SK-N-DZ (cell line): ENCODE measurements at regions not wholly inside any gene's neighbourhood (a gene's known extent, or its start where the extent isn't known, plus 50 kb on each side); places are given as distances from the start of the nearest gene placed in this dataset.
"Not testable (repeated sequence)": the region's sequence is repeated elsewhere in the genome, so short reads cannot be mapped to it uniquely, and the experiment has no call there.

Experiments
- DNase-seq: peaks from one replicate; pipeline ENCODE4 v3.0.0-alpha.2; 2015; ENCODE audit warnings: low spot score

DNA sequence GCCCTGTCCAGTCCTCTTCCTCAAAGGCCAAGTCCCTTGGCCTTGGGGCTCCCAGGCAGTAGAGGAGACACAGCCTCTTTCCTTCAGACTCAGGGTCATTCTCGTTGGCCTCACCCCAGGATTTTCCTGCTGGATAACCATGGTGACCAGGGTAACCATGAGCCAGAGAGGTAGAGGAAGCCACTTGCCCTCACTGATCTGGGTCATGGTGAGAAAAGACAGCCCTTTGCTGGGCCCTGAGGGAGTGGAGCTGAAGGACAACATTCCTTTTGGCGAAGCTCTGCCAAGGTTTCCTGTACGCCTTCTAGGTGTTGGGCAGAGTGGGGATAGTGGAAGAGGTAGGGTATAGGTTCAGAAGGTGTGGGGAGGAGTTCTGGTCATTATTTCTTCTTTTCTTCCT lies 53.1 kb upstream of the WNT4 start:
- no peak for DNase-seq

DNA sequence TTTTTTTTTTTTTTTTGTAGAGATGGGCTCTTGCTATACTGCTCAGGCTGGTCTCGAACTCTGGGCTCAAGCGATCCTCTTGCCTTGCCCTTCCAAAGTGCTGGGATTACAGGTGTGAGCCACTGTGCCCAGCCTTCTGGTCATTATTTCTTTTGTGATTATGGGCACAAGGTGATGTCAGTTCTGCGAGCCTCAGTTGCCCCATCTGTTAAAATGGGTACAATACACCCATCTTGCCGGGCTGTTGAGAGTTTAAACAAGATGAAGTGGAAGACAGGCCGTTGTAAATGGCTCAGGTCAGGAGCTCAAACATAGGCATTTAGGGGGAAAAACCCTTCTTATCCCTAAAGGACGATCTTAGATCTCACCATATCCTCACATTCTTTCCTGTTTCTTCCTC lies 53.7 kb upstream of the WNT4 start:
- no peak for DNase-seq

DNA sequence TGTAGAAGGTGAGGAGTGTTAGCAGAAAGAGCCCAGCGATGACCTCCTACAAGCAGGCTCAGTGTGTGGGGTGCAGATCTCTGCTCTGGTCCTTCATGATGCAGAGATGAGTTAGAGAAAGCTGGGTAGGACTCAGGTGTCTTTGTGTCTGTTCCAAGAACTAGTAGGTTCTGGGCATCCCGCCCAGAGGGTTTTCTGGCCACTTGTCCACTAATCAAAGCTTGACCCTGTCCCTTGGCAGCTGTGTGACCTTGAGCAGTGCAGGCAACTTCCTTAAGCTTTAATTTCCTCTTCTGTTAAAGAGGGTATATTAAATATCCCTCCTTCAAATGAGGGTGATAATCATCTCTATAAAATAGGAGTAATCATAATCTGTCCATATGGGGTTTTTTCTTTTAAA lies 54.7 kb upstream of the WNT4 start:
- no peak for DNase-seq

DNA sequence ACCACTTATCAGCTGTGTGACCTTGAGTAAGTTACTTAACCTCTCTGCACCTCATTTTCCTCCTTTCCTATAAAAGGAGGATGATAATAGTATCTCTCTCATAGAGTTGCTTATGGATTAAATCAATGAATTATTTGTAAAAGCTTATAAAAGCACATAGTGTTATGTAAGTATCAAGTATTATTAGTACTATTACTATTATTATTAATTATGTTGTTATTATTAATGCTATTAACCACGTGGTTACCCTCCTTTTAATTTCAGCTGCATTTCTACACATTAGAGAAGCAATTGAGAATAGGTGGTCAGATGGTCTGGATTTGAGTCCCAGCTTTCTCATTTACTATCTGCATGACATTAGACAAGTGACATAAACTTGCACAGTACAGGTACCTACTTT lies 58.1 kb upstream of the WNT4 start:
- no peak for DNase-seq

DNA sequence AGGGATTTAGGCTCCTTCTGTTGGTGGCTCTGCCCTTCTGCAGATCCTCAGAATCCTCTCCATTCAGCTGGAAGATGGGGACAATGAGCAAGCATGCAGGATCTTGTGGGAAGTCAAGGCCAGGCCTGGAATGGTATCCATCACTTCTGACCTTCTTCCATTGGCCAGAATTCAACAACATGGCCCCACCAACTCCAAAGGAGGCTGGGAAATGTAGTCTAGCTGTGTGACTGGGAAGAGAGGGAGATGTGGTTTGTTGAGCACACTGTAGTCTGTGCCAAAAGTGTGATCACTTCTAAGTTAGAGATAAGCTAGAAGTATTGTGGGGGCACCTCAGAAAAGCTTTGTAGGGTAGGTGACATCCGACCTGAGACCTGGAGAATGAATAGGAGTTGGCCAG lies 60.4 kb upstream of the WNT4 start:
- no peak for DNase-seq

DNA sequence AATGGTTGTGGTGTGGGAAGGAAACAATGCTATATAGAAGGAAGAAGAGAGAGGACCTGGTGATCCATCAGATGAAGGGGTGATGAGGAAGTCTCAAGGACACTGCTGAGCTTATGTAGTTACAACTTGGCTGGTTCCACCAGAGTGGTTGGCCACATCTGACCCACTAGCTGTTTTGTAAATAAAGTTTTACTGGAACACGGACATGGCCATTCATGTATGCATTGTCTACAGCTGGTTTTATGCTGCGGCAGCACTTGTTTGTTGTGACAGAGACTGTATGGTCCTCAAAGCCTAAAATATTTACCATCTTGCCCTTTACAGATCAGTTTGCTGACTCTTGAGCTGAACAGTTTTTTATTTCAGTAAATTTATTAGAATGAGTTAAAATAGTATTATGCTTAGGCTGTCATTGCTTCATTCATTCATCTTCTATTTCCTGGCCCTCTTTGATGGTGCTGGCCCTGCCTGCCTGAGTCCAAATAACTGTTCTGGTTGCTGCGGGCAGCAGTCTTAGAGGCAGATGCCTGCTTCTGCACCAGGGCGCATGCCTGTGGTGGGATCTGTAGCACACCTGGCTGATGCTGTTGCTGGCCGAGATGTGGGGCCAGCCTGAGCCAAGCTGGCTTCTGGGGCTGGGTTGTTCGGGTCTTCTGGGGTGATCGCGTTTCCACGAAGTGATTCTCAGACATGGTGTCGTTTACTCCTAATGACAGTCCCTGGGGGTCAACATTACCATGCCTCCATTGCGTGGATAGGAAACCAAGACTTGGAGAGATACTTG lies 61.4 kb upstream of the WNT4 start:
- DNase-seq: no peak

DNA sequence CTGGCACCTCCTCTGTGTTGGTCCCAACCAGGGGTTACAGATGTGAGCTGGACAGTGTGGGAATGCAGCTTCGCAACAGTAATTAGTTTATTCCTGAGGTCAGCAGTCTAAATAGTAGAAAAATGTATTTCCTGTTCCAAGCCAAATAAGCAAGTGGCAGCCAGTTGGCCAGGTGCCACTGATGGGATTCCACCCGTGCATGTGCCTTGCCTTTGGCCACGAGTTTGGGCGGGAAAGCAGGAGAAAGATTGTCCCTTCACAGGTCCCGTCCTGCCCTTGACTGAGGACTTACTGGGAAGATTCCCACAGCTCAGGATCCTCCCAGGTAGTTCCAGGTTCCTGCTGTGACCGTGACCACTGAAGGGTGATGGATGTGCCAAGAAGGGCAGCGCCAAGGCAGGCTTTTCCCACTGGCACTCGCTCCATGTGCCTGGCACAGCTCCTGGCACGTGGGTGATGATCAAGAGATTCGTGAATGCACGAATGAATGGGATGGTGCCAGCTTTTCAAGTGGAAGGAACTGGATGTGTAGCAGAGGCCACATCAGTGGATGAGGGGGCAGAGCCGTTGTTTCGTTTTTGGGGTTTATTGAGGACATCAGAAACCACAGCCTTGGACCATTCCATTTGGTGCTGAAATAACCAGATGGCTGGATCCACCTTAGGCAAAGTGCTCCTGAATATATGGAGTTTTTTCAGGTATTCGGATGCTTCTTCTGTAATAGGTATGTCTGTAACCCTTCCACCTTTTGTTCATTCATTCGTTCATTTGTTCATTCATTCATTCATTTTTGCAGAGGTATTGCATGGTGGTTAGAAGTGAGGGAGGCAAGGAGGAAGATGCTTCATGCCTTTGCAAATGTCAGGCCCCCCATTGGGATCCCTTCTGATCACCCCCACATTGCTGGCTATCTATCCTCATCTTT lies 62.4 kb upstream of the WNT4 start:
- no peak for DNase-seq

DNA sequence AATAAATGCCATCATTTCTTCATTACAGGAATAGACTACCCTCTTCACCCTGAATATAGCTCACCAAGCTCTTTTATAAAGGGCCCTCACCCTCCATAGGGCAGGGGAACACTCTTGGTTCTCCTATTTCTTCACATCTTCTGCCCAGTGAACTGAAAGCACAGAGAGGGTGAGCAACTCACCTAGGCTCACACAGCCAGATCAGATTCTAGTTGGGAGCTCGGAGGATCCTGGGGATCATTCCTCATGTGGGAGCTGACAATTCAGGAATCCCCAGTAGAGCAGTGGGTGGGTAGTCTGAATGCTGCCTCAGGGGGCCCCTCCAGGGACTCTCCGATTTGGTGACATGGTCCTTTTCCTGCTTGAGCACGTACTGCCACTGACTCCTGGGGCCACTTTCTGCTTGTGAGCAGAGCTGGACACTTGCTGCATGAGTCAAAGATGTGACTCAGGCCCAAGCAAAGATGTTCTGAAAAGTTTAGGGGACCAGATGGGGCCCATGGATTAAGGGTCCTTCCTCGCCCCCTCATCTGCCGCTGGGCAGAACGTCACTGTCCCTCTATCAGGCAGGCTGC lies 63.7 kb upstream of the WNT4 start:
- no peak for DNase-seq

DNA sequence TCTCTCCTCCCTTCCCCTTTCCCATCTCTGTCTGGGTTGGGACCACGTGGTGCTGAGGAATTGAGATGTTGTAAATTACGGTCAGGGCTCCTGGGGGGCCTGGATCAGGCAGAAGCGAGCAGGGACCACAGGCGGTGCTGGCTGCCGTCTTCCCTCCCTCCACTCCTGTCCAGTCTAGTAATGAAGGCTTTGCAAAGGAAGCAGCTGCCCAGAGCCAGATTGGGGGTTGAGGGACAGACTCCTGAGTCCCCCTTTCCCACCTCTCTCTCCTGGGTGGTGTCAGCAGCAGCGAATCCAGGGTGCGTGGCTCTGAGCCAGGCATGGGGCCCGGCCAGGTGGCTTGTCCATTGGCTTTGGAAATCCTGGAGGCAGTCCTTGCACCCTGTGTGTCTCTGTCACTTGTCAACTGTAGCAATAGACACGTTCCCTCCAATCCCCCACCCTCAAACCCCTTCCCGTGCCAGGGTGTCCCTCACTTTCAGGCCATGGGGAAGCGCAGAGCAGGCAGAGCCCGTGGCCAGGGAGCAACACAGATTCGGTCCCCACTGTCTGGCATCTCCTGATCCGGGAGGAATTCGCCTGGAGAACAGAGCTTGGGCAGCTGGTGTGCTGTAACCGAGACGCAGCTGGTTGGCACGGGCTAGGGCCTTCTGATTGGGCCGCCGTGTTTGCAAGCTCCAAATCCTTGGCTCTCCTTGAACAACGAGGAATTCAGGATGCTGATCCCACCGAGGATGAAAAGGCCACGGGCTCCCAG lies 64.8 kb upstream of the WNT4 start:
- no peak for DNase-seq

DNA sequence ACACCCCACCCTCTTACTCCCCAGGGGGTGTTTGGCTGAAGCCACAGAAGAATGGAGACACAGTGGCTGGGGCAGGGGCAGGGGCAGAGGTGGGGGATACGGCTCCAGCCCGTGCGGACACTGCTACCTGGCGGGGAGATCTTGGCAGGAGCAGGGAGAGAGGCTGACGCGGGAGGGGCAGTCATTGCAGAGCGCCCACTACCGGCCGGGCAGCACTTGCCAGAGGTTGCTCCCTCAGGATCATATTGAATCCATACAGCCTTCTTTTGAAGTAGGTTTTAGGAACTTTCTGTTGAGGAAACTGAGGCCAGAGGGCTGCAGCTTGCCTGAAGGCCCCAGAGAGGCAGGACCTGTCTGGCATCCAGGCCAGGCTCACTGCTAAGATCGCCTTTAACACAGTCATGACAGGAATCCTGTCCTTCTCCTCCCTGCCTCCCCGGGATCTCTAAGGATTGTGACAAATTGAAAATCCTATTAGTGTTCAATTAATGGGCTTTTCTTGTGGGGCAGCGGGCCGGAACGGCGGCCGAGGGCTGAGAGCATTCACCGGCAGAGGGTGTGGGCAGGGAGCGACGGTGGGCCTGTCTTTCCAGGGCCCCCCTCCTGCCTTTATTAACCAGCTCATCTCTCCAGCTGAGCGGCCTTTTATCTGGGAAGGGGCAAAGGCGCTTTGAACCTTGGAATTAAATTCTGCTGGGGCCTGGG lies 65.5 kb upstream of the WNT4 start:
- no peak for DNase-seq

DNA sequence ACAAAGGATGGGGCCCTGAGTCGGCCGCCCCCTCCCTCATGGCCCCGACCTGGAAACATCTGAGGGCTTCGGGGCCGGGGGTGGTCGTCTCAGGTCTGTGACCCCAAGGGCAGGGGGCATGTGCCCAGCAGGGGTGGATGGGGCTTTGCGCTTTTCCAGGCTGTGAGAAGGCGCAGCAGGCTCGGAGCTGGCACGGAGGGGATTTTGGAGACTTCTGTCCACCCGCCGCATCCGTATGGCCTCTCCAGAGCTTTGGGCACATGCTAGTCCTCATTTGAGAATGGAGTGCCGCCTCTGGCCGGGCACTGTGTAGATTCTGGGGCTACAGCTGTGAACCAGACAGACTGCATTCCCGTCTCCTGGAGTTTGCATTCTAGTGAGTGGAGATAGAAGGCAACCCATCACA lies 66.1 kb upstream of the WNT4 start:
- DNase-seq: no peak

DNA sequence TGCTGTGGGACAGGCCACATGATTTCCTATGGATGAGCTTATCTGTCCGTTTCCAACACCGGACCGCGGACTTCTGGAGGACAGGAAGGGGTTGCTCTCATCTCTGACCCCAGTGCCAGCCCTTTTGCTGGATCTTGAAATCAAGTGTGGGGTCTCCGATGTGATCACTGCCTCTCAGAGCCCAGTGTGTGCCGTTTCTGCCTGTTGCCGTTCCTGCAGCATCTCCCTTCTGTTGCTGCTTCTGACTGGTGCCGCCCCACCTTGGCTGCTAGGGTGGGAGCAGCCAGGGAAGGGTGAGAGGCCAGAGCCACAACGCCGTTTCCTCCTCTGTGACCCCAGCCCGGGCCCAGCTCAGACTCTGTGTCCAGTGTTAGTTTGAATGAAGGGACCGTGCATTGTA lies 67.3 kb upstream of the WNT4 start:
- DNase-seq: no peak

DNA sequence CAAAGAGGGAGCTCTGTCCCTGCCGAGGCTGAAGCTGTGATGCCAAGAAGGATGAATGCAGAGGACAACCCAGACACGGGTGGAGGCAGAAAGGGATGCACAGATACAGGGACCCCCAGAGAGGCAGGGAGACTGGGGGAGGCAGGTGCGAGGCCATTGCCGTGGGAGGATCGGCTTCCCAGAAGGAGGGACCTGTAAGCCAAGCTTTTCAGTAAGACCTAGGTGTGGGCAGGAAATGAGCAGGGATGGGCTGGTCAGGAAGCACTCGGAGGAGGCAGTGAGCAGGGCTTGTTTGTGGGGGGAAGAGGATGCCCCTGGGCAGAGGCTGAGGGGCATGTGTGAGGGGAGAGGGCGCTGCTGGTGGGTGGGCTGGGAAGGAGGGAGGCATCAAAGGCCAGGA lies 67.7 kb upstream of the WNT4 start:
- no peak for DNase-seq

DNA sequence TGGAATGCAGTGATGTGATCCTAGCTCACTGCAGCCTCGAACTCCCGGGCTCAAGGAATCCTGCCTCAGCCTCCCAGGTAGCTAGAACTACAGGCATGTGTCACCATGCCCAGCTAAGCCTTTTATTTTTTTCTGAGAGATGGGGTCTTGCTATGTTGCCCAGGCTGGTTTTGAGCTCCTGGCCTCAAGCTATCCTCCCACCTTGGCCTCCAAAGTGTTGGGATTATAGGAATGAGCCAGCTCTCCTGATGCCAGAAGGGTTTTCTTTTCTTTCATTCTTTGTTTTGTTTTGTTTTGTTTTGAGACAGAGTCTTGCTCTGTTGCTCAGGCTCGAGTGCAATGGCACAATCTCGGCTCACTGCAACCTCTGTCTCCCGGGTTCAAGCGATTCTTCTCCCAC lies 68.6 kb upstream of the WNT4 start:
- not testable (repeated sequence) for DNase-seq

DNA sequence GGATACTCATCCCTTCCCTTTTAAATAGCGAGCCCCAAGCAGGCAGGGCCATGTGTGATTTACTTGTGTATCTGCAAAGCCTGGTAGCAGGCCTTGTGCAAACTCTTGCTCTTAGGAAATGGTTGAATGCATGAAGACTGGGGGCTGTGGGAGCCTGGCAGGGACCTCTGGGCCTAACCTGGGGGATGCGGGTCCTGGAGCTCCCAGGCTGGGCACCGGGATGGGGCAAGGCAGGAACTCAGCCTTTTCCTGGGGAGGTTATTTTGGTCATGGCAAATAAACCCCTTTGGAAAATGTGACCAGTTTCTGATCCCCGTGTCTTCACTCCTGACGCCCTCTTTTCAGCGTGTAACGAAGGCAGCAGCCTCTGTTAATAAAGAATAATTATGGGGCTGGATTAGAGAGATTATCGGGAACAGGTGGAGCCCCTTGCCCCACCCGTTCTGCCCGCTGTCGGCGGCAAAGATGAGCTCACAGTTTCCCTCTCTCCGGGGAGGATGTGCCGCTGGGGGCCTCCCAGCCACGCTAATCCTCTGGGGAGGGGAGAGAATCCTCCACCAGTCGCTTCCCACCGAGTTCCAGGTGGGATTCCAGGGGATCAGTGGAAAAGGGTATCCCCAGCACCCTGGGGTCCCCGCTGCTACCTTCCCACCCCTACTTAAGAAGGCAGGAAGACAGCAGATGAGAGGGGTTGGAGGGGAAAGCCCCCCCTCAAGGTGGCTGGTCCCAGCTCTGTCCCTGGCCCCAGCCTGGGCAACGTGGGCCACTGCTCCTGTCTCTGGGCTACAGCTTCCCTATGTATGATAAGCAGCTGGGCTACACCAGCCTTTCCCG lies 69.7 kb upstream of the WNT4 start:
- no peak for DNase-seq

DNA sequence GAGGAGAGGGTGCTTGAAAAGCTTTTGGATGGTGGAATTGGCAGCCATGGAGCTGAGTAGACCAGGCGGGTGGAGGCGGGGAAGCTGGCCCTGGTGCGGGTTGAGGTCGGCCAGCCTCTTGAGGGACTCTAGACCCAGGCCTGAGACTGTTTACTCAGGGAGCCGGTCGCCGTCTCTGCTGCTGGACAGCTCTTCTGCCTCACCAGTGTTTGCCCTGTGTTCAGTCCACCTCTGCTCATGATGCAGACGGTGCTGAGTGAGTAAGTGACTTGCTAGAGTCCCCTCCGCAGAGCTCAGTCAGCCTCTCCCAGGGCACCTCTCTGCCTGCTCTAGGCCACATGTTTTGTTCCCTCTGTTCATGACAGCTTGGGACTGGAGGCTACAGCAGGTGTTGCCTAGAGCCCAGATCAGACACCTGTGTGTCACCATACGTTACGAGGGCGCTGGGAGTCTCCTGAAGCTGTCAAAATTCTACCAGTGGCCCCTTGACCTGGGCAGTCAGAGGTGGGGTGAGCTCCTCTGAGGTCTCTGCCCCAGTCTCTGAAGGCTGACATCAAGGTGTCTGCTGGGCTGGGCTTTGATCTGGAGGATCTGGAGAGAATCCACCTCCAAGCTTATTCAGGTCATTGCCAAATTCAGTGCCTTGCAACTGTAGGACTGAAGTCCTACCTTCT lies 73.5 kb upstream of the WNT4 start:
- no peak for DNase-seq

DNA sequence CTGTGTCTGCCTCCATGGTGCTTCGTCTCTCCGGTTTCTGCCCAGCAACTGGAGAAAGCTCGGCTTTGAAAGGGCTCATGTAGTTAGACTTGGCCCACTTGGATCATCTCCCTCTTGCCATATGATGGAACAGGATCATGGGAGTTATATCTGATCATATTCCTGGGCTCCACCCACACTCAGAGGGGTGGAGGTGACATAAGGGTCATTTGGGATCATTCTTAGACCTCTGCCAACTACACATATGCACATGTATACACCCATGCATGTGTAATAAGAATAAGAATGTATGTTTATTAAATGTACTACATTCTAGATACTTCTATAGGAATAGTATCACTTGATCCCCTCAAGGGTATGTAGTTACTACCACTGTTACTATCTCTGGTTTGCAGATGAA lies 74.1 kb upstream of the WNT4 start:
- DNase-seq: no peak

DNA sequence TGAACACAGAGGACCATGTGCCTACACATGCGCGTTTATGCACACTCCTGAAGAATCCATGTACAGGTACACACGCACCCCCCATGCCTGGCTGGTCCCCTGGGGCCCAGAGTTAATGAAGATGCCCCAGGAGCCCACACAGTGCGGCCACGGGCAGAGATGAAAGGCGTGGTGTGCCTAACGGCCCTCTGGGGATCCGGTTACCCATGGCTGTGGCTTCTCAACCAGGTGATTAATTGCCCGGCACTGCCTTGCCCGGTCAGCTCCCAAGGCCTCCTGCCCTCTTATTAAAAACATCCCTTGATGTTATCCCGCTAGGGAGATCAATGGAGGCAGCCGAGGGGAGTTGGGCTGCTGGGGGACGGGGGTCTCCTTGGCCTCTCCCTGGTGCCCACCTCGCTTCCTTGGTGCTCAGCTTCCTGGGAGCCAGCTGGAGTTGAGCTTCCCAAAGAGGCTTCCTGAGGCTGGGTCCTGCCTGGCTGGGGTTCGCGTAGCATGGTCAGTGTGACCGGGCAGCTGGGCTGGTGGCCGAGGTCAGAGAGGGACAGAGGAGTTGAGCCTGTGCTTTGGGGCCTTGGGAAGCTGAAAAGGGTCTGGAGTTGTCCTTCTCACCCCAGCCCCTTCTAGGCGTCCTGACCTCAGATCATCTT lies 75.0 kb upstream of the WNT4 start:
- DNase-seq: no peak

DNA sequence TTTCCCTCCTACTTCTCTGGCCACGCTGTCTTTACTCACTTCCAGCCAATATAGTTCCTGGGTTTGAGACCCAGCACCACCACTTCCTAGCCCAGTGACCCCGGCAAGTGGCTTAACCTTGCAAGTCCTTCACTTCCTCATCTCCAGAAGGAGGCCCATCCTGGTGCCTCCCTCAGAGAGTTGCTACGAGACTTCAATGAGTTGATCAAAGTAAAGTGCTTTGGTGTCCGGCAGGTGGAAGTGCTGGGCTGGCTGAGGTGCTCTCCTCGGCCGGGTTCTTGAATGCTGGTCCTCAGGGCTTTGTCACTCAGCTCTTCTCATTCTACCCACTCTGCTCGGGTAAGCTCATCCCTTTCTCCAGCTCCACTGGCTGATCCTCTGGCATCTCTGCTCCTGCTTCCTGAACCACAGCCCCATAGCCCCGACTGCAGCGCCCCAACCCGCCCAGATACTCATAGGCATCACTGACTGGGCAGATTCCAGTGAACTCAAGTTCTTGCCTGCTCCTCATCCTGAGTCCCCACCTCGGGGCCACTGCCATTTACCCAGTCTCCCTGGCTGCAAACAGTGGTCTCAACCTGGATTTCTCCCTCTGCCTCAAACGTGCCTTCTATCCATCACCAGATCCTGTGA lies 75.8 kb upstream of the WNT4 start:
- no peak for DNase-seq
